IPS-18c (cell line): ENCODE measurements at regions not wholly inside any gene's neighbourhood (a gene's known extent, or its start where the extent isn't known, plus 50 kb on each side); places are given as distances from the start of the nearest gene placed in this dataset.
"Not testable (repeated sequence)": the region's sequence is repeated elsewhere in the genome, so short reads cannot be mapped to it uniquely, and the experiment has no call there.

Experiments
- H3K4me3 ChIP-seq: 2 replicates; pipeline ENCODE4 v1.7.0; 2013; ENCODE audit warnings: low read depth, mild to moderate bottlenecking, low read length, moderate library complexity; ENCODE audit not compliant: insufficient read depth
- H3K9me3 ChIP-seq: one replicate; pipeline ENCODE4 v1.6.1; 2013; ENCODE audit warnings: mild to moderate bottlenecking, low read length, moderate library complexity; ENCODE audit not compliant: control insufficient read depth, insufficient read depth

- H3K9me3 ChIP-seq, H3K4me3 ChIP-seq: not testable (repeated sequence)
Measured at GRCh38 chr1:146326863-146327262, 98.0 kb upstream of the NOTCH2NLA start.

GRCh38 chr1:146324463-146324862 is 95.6 kb upstream of the NOTCH2NLA start:
- H3K4me3 ChIP-seq, H3K9me3 ChIP-seq: not testable (repeated sequence)

GRCh38 chr1:146323302-146323701 is 94.5 kb upstream of the NOTCH2NLA start:
- H3K4me3 ChIP-seq, H3K9me3 ChIP-seq: not testable (repeated sequence)

- not testable (repeated sequence) for H3K9me3 ChIP-seq, H3K4me3 ChIP-seq
Measured at GRCh38 chr1:146322893-146323292, 94.1 kb upstream of the NOTCH2NLA start.

GRCh38 chr1:146318715-146319114 is 89.9 kb upstream of the NOTCH2NLA start:
- H3K4me3 ChIP-seq, H3K9me3 ChIP-seq: not testable (repeated sequence)

GRCh38 chr1:146317785-146318184 is 89.0 kb upstream of the NOTCH2NLA start:
- not testable (repeated sequence) for H3K4me3 ChIP-seq, H3K9me3 ChIP-seq

- H3K4me3 ChIP-seq, H3K9me3 ChIP-seq: not testable (repeated sequence)
Measured at GRCh38 chr1:146314449-146315246, 85.8 kb upstream of the NOTCH2NLA start.

GRCh38 chr1:146310579-146310978 is 81.8 kb upstream of the NOTCH2NLA start:
- H3K4me3 ChIP-seq, H3K9me3 ChIP-seq: not testable (repeated sequence)

DNA sequence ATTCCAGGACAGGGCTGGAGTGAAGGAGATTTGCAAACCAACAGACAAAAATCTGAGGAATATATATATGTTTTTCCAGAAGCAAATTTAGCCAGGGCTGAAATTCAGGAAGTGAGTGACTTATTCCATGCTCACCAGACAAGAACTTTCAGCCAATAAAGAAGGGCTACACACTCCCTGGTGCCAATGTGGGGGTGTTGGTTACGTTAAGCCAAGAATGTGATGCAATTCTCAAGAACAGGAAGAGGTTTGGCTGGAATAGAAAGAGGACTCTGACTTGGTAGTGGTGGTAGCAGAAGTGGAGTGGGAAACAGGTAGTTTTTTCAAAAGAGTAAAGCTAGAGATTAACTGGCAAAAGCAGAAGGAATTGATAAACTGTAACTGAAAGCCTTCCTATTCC is 80.6 kb upstream of the NOTCH2NLA start:
- H3K4me3 ChIP-seq, H3K9me3 ChIP-seq: not testable (repeated sequence)

DNA sequence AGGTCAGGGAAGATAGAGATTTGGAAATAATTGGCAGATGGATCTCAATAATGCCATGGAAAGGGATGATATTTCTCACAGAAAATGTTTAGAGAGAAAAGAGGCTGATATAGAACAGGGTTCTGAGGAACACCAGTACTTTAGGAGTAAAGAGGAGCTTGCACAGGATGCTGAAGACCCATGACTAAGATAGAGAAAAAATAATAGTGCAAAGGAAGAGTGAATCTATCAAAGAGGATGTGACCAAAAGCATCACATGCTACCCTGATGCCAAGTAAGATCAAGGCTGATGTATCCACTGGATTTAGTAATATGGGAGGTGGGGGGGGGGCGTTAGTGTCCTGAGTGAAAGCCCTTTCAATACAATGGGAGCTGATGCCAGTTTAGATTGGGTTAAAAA is 80.1 kb upstream of the NOTCH2NLA start:
- H3K9me3 ChIP-seq, result not testable (repeated sequence)

DNA sequence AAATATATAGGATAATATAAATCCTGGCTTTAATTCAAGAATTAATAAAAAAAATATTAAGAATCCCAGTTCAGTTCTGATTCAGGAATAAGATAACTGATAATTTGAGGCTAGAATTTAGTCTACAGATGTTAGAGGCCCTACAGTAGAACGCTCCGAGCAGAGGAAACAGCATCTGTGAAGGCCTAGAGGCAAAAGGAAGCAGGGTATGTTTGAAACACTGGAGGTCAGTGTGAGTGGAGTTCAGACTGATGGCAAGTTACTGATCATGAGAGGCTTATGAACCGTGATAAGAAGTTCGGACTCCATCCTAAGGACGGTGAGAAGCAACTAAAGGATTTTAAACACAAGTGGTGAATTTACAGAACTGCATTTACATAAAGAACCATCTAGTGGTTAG is 79.3 kb upstream of the NOTCH2NLA start:
- not testable (repeated sequence) for H3K4me3 ChIP-seq, H3K9me3 ChIP-seq

More for the DNA sequence above, 80.1 kb upstream of the NOTCH2NLA start:
- not testable (repeated sequence) for H3K4me3 ChIP-seq

DNA sequence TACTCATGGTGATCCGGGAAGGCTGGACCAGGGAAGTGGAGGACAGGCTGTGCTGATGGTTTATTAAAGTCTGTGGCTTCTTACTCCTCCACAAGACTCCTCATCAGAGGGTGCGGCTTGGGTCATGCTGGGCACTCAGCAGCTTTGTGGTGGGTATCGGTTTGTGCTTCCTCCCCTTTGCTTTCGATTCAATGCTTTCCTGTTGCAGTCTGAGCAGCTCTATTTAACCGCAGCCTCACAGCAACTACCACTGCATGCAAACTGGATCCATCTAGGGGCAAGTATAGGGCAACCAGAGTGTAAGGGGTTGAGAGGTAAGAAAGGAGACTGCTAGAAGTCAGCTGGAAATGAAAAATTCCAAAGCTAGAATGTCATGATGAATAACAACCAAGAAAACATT is 78.8 kb upstream of the NOTCH2NLA start:
- H3K4me3 ChIP-seq, H3K9me3 ChIP-seq: not testable (repeated sequence)

DNA sequence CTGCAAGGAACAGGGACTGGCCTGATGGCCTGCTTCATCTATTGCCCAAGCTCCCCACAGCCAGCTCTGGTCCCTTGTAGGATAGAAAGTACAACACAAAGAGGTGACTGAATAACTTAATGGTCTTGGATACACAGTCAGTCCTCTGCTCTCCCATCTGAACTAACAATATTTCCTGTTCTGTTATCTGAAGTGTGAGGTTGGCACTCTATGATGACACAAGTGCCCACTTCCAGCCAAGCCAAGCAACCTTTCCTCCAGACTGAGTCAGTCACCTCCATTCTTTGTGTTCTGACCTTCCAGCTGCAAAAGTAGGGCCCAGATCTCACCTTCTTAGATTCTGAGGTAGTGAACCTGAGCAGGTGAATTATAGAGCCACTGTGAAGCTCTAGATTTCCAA is 77.8 kb upstream of the NOTCH2NLA start:
- not testable (repeated sequence) for H3K4me3 ChIP-seq, H3K9me3 ChIP-seq

DNA sequence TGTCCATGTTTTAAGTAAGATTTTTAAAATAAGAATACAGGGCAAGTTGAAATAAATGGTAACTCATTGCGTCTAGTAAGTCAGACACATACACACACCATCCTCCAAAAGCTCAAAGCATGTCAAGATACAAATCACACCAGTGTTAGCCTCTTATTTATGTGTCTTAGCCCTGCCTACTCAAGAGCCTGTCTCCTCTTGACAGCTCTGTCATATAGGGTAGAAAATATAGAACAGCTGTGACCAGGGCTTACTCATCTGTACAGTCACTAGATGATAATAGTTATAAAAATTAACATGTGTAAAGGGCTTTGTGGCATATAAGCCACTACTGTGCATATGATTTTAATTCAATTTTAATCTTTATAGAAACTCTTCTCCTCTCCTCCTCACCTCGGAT is 76.6 kb upstream of the NOTCH2NLA start:
- not testable (repeated sequence) for H3K9me3 ChIP-seq, H3K4me3 ChIP-seq

GRCh38 chr1:146298575-146298897 is 69.7 kb upstream of the NOTCH2NLA start:
- not testable (repeated sequence) for H3K4me3 ChIP-seq, H3K9me3 ChIP-seq

- H3K9me3 ChIP-seq, H3K4me3 ChIP-seq: not testable (repeated sequence)
Measured at GRCh38 chr1:146297781-146298574, 69.2 kb upstream of the NOTCH2NLA start.

DNA sequence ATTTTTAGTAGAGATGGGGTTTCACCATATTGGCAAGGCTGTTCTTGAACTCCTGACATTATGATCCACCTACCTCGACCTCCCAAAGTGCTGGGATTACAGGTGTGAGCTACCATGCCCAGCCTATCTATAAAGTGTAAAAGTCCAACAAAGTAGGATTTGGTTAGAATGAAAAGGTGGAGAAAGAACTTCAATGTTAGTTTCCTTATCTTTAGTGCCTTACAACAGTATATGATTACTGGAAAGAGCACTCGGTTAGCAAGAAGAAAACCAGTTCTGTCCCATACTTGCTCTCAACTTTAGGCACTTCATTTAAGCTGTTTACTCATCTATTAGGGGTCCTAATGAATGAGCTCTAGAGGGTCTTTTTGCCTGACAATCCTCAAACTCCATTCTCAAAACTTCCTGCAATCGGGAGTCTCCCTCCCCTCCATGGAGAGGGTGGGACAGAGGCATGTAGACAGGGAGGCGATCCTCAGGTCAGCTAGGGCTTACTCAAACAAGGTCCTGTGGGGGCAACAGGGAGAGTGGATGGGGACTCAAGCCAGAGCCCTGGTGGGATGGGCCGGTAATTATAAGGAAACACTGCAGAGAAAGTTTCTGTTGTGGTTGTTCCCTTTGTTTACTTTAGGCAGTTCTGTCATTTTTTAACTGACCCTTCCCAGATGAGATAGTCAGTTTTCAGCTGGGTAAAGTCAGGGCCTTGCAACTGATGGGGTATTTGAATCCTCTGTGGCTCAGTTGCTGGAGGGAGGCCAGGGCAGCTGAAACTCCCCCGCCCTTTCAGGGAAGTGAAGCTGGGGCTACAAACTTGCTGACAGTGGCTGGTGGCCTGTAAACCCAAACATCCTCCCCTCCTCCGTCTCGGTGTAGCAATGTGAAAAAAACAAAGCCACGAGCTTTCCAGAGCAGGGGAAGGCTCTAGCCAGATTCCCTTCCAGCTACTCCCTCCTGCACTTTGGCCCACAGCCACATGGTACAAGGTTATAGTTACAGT is 64.4 kb upstream of the NOTCH2NLA start:
- not testable (repeated sequence) for H3K9me3 ChIP-seq, H3K4me3 ChIP-seq

DNA sequence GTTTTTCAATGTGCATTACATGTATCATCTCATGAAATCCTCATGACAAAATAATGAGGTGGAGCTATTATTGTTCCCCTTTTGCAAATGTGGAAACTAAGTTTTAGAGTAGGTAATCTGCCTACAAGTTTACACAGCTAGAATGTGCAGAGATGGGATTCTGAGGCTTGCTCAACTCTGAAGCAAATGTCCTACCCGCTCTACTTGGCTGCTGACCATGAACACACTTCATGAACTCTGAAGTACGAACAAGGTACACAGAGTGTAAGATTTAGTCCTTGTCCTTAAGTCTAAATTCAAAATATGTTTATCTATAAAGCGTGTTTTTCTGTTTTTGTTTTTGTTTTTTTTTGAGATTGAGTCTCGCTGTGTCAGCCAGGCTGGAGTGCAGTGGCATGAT is 63.6 kb upstream of the NOTCH2NLA start:
- not testable (repeated sequence) for H3K4me3 ChIP-seq, H3K9me3 ChIP-seq
